A673 (cell line): ENCODE measurements at regions not wholly inside any gene's neighbourhood (a gene's known extent, or its start where the extent isn't known, plus 50 kb on each side); places are given as distances from the start of the nearest gene placed in this dataset.

Experiments
- BruUV-seq: library from RNA; stranded (reverse); fragments of 400-500 nt; replicated peaks from 2 replicates; lab custom pipeline; 2021; lab: Mats Ljungman, UMichigan
- CTCF ChIA-PET: fragments of 300-600 bp; sonication (Branson Sonifier 250); formaldehyde crosslinking; loops from one replicate; lab custom pipeline; 2022; ENCODE audit warnings: antibody characterized with exemption; lab: Charles Lee
- POLR2A ChIA-PET: fragments of 300-600 bp; sonication (Branson Sonifier 250); formaldehyde crosslinking; loops from one replicate; lab custom pipeline; 2022; ENCODE audit warnings: antibody characterized with exemption; ENCODE audit not compliant: low non-redundant PET; lab: Charles Lee
- DNase-seq: peaks from one replicate; pipeline ENCODE4 v3.0.0-alpha.2; 2015; ENCODE audit warnings: low spot score
- H3K27ac ChIP-seq: fragments of 200-600 bp; sonication (generic); 2 replicates; pipeline ENCODE4 v1.5.1; 2016; ENCODE audit warnings: mixed run types, low read depth, mild to moderate bottlenecking, mixed read lengths, antibody characterized with exemption, low read length; ENCODE audit not compliant: poor library complexity, severe bottlenecking
- H3K27me3 ChIP-seq: fragments of 200-600 bp; sonication (generic); replicated peaks from 2 replicates; pipeline ENCODE4 v1.6.1; 2017; ENCODE audit warnings: mixed run types, low read depth, mild to moderate bottlenecking, mixed read lengths, antibody characterized with exemption, low read length; ENCODE audit not compliant: insufficient read depth, poor library complexity
- H3K36me3 ChIP-seq: fragments of 200-600 bp; sonication (generic); 2 replicates; pipeline ENCODE4 v1.6.1; 2016; ENCODE audit warnings: mixed run types, mild to moderate bottlenecking, mixed read lengths, antibody characterized with exemption, low read length; ENCODE audit not compliant: insufficient read depth, poor library complexity, severe bottlenecking
- H3K4me1 ChIP-seq: fragments of 200-600 bp; sonication (generic); 2 replicates; pipeline ENCODE4 v1.6.1; 2017; ENCODE audit warnings: mixed run types, mild to moderate bottlenecking, mixed read lengths, antibody characterized with exemption, low read length; ENCODE audit not compliant: insufficient read depth, poor library complexity, severe bottlenecking
- H3K4me3 ChIP-seq: fragments of 200-600 bp; sonication (generic); 2 replicates; pipeline ENCODE4 v1.5.1; 2016; ENCODE audit warnings: low read depth, mixed run types, mild to moderate bottlenecking, mixed read lengths, low read length; ENCODE audit not compliant: poor library complexity, severe bottlenecking
- H3K9me3 ChIP-seq: fragments of 200-600 bp; sonication (generic); 2 replicates; pipeline ENCODE4 v1.6.1; 2016; ENCODE audit warnings: mixed run types, low read depth, mild to moderate bottlenecking, mixed read lengths, antibody characterized with exemption, low read length; ENCODE audit not compliant: poor library complexity, severe bottlenecking
- EZH2 ChIP-seq: fragments of 200-600 bp; sonication (generic); IDR thresholded peaks from 2 replicates; pipeline ENCODE4 v1.6.1; 2017; ENCODE audit warnings: borderline replicate concordance, low read depth, mild to moderate bottlenecking, mixed read lengths, antibody characterized with exemption, low read length; ENCODE audit not compliant: poor library complexity, severe bottlenecking
- intact Hi-C: fragments of 100-400 bp; cut with micrococcal nuclease; formaldehyde crosslinking; loops from one replicate; pipeline ENCODE4 v1.10.0; 2022; ENCODE audit not compliant: unreplicated experiment
- TF ChIP-seq, protein P1 (sequence below): fragments of 300-800, 200-600 bp; sonication (generic); conservative IDR thresholded peaks from 2 replicates; pipeline ENCODE4 v1.5.1; 2017; ENCODE audit warnings: low read depth, mild to moderate bottlenecking, antibody characterized with exemption, low read length, moderate library complexity, mixed read lengths

DNA sequence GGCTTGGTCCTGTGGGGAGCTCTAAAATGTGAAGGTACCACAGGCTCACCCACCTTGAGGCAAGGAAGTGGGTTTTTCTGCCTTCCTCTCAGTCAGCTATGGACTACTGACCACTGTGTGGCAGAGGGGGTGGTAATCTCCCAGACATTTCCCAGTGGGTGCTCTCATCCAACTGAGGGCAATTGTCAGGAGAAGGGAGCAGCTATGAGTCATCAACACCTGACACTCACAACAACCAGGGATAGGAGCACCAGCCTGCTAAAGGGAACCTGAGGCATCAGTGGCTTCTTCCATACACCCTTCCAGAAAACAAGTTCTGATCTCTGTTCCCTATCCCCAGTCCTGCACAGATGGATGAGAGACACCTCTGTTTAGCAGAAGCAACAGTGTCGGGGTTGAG is 468.8 kb downstream of the BCOR start:
- no peaks in the 10 kb centered on the region for H3K36me3 ChIP-seq
- no peaks in the 10 kb centered on the region for H3K27me3 ChIP-seq
- DNase-seq, result no peak
- BruUV-seq, result no TSS peak
- H3K4me1 ChIP-seq, result no peaks in the 10 kb centered on the region
- TF ChIP-seq, protein P1, sequence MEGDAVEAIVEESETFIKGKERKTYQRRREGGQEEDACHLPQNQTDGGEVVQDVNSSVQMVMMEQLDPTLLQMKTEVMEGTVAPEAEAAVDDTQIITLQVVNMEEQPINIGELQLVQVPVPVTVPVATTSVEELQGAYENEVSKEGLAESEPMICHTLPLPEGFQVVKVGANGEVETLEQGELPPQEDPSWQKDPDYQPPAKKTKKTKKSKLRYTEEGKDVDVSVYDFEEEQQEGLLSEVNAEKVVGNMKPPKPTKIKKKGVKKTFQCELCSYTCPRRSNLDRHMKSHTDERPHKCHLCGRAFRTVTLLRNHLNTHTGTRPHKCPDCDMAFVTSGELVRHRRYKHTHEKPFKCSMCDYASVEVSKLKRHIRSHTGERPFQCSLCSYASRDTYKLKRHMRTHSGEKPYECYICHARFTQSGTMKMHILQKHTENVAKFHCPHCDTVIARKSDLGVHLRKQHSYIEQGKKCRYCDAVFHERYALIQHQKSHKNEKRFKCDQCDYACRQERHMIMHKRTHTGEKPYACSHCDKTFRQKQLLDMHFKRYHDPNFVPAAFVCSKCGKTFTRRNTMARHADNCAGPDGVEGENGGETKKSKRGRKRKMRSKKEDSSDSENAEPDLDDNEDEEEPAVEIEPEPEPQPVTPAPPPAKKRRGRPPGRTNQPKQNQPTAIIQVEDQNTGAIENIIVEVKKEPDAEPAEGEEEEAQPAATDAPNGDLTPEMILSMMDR, result no peak
- no peak for TF ChIP-seq EZH2
- no peak overlapping the region for H3K4me3 ChIP-seq
- intact Hi-C loops, result no loop called here
- ChIA-PET POLR2A (no interaction called here), CTCF (no interaction called here)
- no peaks in the 10 kb centered on the region for H3K9me3 ChIP-seq
- H3K27ac ChIP-seq, result no peak overlapping the region

DNA sequence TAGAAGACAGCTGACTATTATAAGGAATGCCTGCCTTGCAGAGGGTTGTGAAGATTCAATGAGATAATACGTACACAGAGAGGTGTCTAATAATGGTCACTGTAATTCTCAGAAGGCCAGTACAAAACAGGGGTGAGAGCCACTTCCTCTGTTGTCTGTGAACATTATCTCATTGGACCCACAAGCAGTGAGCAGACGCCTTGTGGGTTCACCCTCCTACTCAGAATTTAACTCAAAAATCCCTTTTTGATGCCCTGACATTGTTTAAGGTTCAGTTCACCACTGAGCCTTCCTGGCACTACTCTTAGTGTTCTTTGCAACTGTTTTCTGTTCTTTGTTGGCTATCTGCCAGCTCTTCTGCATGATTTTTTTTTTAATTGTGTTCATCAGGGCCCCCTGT is 467.4 kb downstream of the BCOR start:
- Histone ChIP-seq H3K4me1 (no peaks in the 10 kb centered on the region), H3K27me3 (no peaks in the 10 kb centered on the region), H3K9me3 (no peaks in the 10 kb centered on the region), H3K4me3 (no peak overlapping the region), H3K36me3 (no peaks in the 10 kb centered on the region), H3K27ac (no peak overlapping the region)
- ChIA-PET CTCF (no interaction called here), POLR2A (no interaction called here)
- no peak for TF ChIP-seq EZH2
- TF ChIP-seq, protein P1, result no peak
- BruUV-seq, result no TSS peak
- no peak for DNase-seq
- intact Hi-C loops, result no loop called here

DNA sequence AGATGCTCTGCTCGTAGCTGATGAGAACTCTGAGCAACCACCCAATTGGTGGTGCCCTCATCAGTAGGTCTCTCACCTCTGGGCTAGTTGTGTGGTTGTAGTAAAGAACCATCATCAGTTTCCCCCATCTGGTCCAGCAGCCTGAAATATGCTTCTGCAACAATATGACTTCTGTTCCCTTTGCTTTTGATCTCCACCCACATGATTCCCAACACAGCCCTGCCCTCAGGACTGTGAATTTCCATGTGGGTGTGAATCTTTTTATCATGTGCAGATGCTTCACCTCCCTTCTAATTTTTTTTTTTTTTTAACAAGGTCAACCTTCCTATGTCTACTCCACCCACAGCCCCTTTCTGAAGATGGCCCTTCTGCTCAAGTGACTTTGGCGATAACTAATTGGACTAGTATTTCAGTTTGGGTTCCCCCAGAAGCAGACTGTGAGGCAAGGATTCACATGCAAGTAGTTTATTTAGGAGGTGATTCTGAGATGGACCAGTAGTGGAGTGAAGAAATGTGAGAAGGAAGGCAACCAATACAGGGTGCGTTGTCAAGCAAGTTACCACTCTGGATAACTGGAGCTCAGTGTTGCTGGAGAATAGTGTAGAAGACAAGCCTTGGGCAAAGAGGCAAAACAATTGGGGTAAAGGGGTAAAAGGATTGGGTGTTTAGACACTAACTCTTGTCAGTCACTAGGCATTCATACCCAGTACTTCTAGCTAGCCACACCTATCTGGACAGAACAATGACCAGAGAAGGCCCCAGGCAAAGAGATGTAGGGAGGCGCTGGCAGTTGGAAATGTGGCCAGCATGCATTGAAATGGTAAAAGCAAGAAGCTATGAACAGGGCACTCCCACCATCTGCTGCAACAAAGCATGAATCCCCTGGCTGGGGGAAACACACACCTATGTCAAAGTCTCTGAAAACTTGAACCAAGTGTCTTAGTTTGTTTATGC is 466.2 kb downstream of the BCOR start:
- Histone ChIP-seq H3K27me3 (no peaks in the 10 kb centered on the region), H3K27ac (no peak overlapping the region), H3K4me3 (no peak overlapping the region), H3K36me3 (no peaks in the 10 kb centered on the region), H3K4me1 (no peaks in the 10 kb centered on the region), H3K9me3 (no peaks in the 10 kb centered on the region)
- TF ChIP-seq, protein P1, result no peak
- TF ChIP-seq EZH2, result no peak
- POLR2A ChIA-PET, result no interaction called here
- no TSS peak for BruUV-seq
- CTCF ChIA-PET, result no interaction called here
- no peak for DNase-seq
- intact Hi-C loops, result no loop called here
